ENCODE measurements at regions not wholly inside any gene's neighbourhood (a gene's known extent, or its start where the extent isn't known, plus 50 kb on each side); places are given as distances from the start of the nearest gene placed in this dataset.

GRCh38 chr22:49492741-49493251 is 334.9 kb downstream of the BRD1 start:
- peaks cover 5% of the 10 kb centered on the region for H3K4me1 Mint-ChIP-seq
- H3K27ac Mint-ChIP-seq, result no peak overlapping the region
- H3K9me3 Mint-ChIP-seq, result peaks cover 14% of the 10 kb centered on the region
- H3K4me3 Mint-ChIP-seq, result no peak overlapping the region
- TF ChIP-seq CTCF (IDR thresholded peaks at IDR 0.05; ENCODE audit: unreplicated experiment in 3 of 3), result no peak
- peaks cover 29% of the 10 kb centered on the region for H3K27me3 Mint-ChIP-seq (ENCODE audit: low read depth)
- H3K36me3 Mint-ChIP-seq (ENCODE audit: low read depth), result no peaks in the 10 kb centered on the region

GRCh38 chr22:49492308-49492707 is 335.4 kb downstream of the BRD1 start:
- Mint-ChIP-seq H3K27ac (no peak overlapping the region), H3K9me3 (peaks cover 14% of the 10 kb centered on the region), H3K4me3 (no peak overlapping the region), H3K27me3 (ENCODE audit: low read depth) (peaks cover 33% of the 10 kb centered on the region), H3K4me1 (peaks cover 5% of the 10 kb centered on the region), H3K36me3 (ENCODE audit: low read depth) (no peaks in the 10 kb centered on the region)
- TF ChIP-seq CTCF (IDR thresholded peaks at IDR 0.05; ENCODE audit: unreplicated experiment in 3 of 3), result no peak

- no peak for TF ChIP-seq CTCF (IDR thresholded peaks at IDR 0.05; ENCODE audit: unreplicated experiment in 3 of 3)
- peaks cover 14% of the 10 kb centered on the region for H3K9me3 Mint-ChIP-seq
- no peak overlapping the region for H3K27ac Mint-ChIP-seq
- peaks cover 5% of the 10 kb centered on the region for H3K4me1 Mint-ChIP-seq
- no peak overlapping the region for H3K4me3 Mint-ChIP-seq
- H3K36me3 Mint-ChIP-seq (ENCODE audit: low read depth), result no peaks in the 10 kb centered on the region
- peaks cover 33% of the 10 kb centered on the region for H3K27me3 Mint-ChIP-seq (ENCODE audit: low read depth)
Measured at GRCh38 chr22:49491726-49492125, 335.9 kb downstream of the BRD1 start.

- no peak for TF ChIP-seq CTCF (IDR thresholded peaks at IDR 0.05; ENCODE audit: unreplicated experiment in 3 of 3)
- peaks cover 12% of the 10 kb centered on the region for H3K9me3 Mint-ChIP-seq
- no peaks in the 10 kb centered on the region for H3K36me3 Mint-ChIP-seq (ENCODE audit: low read depth)
- peaks cover 33% of the 10 kb centered on the region for H3K27me3 Mint-ChIP-seq (ENCODE audit: low read depth)
- H3K4me1 Mint-ChIP-seq, result peaks cover 5% of the 10 kb centered on the region
- no peak overlapping the region for H3K4me3 Mint-ChIP-seq
- H3K27ac Mint-ChIP-seq, result no peak overlapping the region
Measured at GRCh38 chr22:49491221-49491635, 336.4 kb downstream of the BRD1 start.

- TF ChIP-seq CTCF (IDR thresholded peaks at IDR 0.05; ENCODE audit: unreplicated experiment in 3 of 3), result no peak
- Mint-ChIP-seq H3K4me3 (no peak overlapping the region), H3K27me3 (ENCODE audit: low read depth) (peaks cover 33% of the 10 kb centered on the region), H3K36me3 (ENCODE audit: low read depth) (no peaks in the 10 kb centered on the region), H3K9me3 (peaks cover 10% of the 10 kb centered on the region), H3K27ac (no peak overlapping the region), H3K4me1 (peaks cover 5% of the 10 kb centered on the region)
Measured at GRCh38 chr22:49490692-49491091, 337.0 kb downstream of the BRD1 start.

GRCh38 chr22:49489821-49490220 is 337.9 kb downstream of the BRD1 start:
- Mint-ChIP-seq H3K4me3 (no peak overlapping the region), H3K27me3 (ENCODE audit: low read depth) (peaks cover 39% of the 10 kb centered on the region), H3K27ac (no peak overlapping the region), H3K9me3 (peaks cover 2% of the 10 kb centered on the region), H3K4me1 (peaks cover 5% of the 10 kb centered on the region), H3K36me3 (ENCODE audit: low read depth) (no peaks in the 10 kb centered on the region)
- TF ChIP-seq CTCF (IDR thresholded peaks at IDR 0.05; ENCODE audit: unreplicated experiment in 3 of 3), result no peak

All from nephron (organoid).